ENCODE measurements at regions not wholly inside any gene's neighbourhood (a gene's known extent, or its start where the extent isn't known, plus 50 kb on each side); places are given as distances from the start of the nearest gene placed in this dataset.
A peak's percentile ranks its signal among the peaks of the same experiment; 100 is the strongest.
"Not testable (repeated sequence)": the region's sequence is repeated elsewhere in the genome, so short reads cannot be mapped to it uniquely, and the experiment has no call there.

- DNase-seq, result no peak
These were observed 309.5 kb upstream of the SGCG start for GRCh38 chr13:22871231-22871630.

GRCh38 chr13:22874839-22875238 is 305.9 kb upstream of the SGCG start:
- DNase-seq, result no peak

GRCh38 chr13:22877421-22877820 is 303.4 kb upstream of the SGCG start:
- no peak for DNase-seq

- DNase-seq, result no peak
These were observed 299.7 kb upstream of the SGCG start for GRCh38 chr13:22880741-22881720.

- not testable (repeated sequence) for DNase-seq
These were observed 298.8 kb upstream of the SGCG start for GRCh38 chr13:22881721-22882608.

GRCh38 chr13:22883262-22883840 is 297.4 kb upstream of the SGCG start:
- DNase-seq, result no peak

- no peak for DNase-seq
These were observed 296.8 kb upstream of the SGCG start for GRCh38 chr13:22883956-22884355.

GRCh38 chr13:22886061-22886460 is 294.7 kb upstream of the SGCG start:
- not testable (repeated sequence) for DNase-seq

- DNase-seq, result not testable (repeated sequence)
These were observed 291.4 kb upstream of the SGCG start for GRCh38 chr13:22889376-22889775.

- no peak for DNase-seq
These were observed 287.6 kb upstream of the SGCG start for GRCh38 chr13:22893204-22893603.

- DNase-seq, result no peak
These were observed 287.0 kb upstream of the SGCG start for GRCh38 chr13:22893777-22894176.

GRCh38 chr13:22897571-22898314 is 283.0 kb upstream of the SGCG start:
- no peak for DNase-seq

- not testable (repeated sequence) for DNase-seq
These were observed 280.3 kb upstream of the SGCG start for GRCh38 chr13:22900416-22900951.

GRCh38 chr13:22903301-22903700 is 277.5 kb upstream of the SGCG start:
- no peak for DNase-seq

- no peak for DNase-seq
These were observed 276.9 kb upstream of the SGCG start for GRCh38 chr13:22903925-22904324.

GRCh38 chr13:22915442-22916082 is 265.2 kb upstream of the SGCG start:
- DNase-seq, result peak; percentile 46

- not testable (repeated sequence) for DNase-seq
These were observed 264.5 kb upstream of the SGCG start for GRCh38 chr13:22916276-22916675.

- DNase-seq, result peak; percentile 62
These were observed 254.7 kb upstream of the SGCG start for GRCh38 chr13:22925881-22926747.

GRCh38 chr13:22926748-22927400 is 253.9 kb upstream of the SGCG start:
- DNase-seq, result no peak

- DNase-seq, result peak; percentile 10
These were observed 252.9 kb upstream of the SGCG start for GRCh38 chr13:22927845-22928244.
